Neural cell (in vitro differentiated cells): ENCODE measurements at regions not wholly inside any gene's neighbourhood (a gene's known extent, or its start where the extent isn't known, plus 50 kb on each side); places are given as distances from the start of the nearest gene placed in this dataset.

ENCODE experiments used
- H2AFZ ChIP-seq: fragments of 200-600, 300-800 bp; sonication (generic), shearing (Covaris generic); 2 replicates; pipeline ENCODE4 v1.6.0; 2014; ENCODE audit warnings: low read depth, mild to moderate bottlenecking, antibody characterized with exemption, low read length, moderate library complexity
- H3F3A ChIP-seq: fragments of 200-600 bp; shearing (Covaris generic); 2 replicates; pipeline ENCODE4 v1.6.1; 2016; ENCODE audit warnings: mild to moderate bottlenecking, moderate library complexity, mixed read lengths, antibody characterized with exemption, low read length; ENCODE audit not compliant: insufficient read depth, poor library complexity, severe bottlenecking
- H3K27ac ChIP-seq: fragments of 200-600, 300-800 bp; sonication (generic), shearing (Covaris generic); 2 replicates; pipeline ENCODE4 v1.5.1; 2014; ENCODE audit warnings: mild to moderate bottlenecking, low read length, moderate library complexity
- H3K27me3 ChIP-seq: fragments of 300-800, 200-600 bp; sonication (generic), shearing (Covaris generic); 2 replicates; pipeline ENCODE4 v1.6.0; 2014; ENCODE audit warnings: mild to moderate bottlenecking, low read depth, low read length, moderate library complexity; ENCODE audit not compliant: insufficient read depth
- H3K36me3 ChIP-seq: fragments of 300-800, 200-600 bp; sonication (generic), shearing (Covaris generic); 2 replicates; pipeline ENCODE4 v1.5.1; 2014; ENCODE audit warnings: mild to moderate bottlenecking, antibody characterized with exemption, low read length, moderate library complexity; ENCODE audit not compliant: insufficient read depth
- H3K4me2 ChIP-seq: fragments of 300-800, 200-600 bp; sonication (generic), shearing (Covaris generic); 2 replicates; pipeline ENCODE4 v1.6.0; 2014; ENCODE audit warnings: mild to moderate bottlenecking, low read length
- H3K4me3 ChIP-seq: fragments of 300-800, 200-600 bp; sonication (generic), shearing (Covaris generic); 2 replicates; pipeline ENCODE4 v1.5.1; 2014; ENCODE audit warnings: mild to moderate bottlenecking, low read length, moderate library complexity
- H3K79me2 ChIP-seq: fragments of 200-600 bp; shearing (Covaris generic); replicated peaks from 2 replicates; pipeline ENCODE4 v1.6.0; 2014; ENCODE audit warnings: mild to moderate bottlenecking, low read length, moderate library complexity; ENCODE audit not compliant: insufficient read depth
- H3K9ac ChIP-seq: fragments of 300-800, 200-600 bp; sonication (generic), shearing (Covaris generic); 2 replicates; pipeline ENCODE4 v1.6.1; 2016; ENCODE audit warnings: mild to moderate bottlenecking, low read length, mixed read lengths
- H3K9me2 ChIP-seq: fragments of 200-600 bp; shearing (Covaris generic); 2 replicates; pipeline ENCODE4 v1.6.1; 2016; ENCODE audit warnings: mild to moderate bottlenecking, low read length, mixed read lengths; ENCODE audit not compliant: insufficient read depth
- H3K9me3 ChIP-seq: fragments of 200-600, 300-800 bp; sonication (generic), shearing (Covaris generic); 2 replicates; pipeline ENCODE4 v1.6.1; 2016; ENCODE audit warnings: mild to moderate bottlenecking, mixed run types, low read length, moderate library complexity, mixed read lengths
- H4K20me1 ChIP-seq: fragments of 200-600 bp; shearing (Covaris generic); 2 replicates; pipeline ENCODE4 v1.6.1; 2016; ENCODE audit warnings: mild to moderate bottlenecking, mixed run types; ENCODE audit not compliant: insufficient read depth
- EP300 ChIP-seq: fragments of 450-650 bp; conservative IDR thresholded peaks from 2 replicates; pipeline ENCODE4 v1.6.1; 2014; ENCODE audit warnings: antibody characterized with exemption, mild to moderate bottlenecking, moderate library complexity; ENCODE audit not compliant: poor library complexity, severe bottlenecking
- EZH2 ChIP-seq: fragments of 200-600, 300-800 bp; shearing (Covaris generic), sonication (generic); IDR thresholded peaks from 2 replicates; pipeline ENCODE4 v1.6.1; 2014; ENCODE audit warnings: antibody characterized with exemption, low read length, borderline replicate concordance, mild to moderate bottlenecking; ENCODE audit not compliant: insufficient read depth, poor library complexity, severe bottlenecking
- MXI1 ChIP-seq: fragments of 450-650 bp; conservative IDR thresholded peaks from 2 replicates; pipeline ENCODE4 v1.6.1; 2014; ENCODE audit warnings: antibody characterized with exemption, mild to moderate bottlenecking; ENCODE audit not compliant: poor library complexity, severe bottlenecking
- POLR2AphosphoS5 ChIP-seq: IDR thresholded peaks from 2 replicates; pipeline ENCODE4 v1.6.1; 2012
- RAD21 ChIP-seq: fragments of 450-650 bp; conservative IDR thresholded peaks from 2 replicates; pipeline ENCODE4 v1.6.1; 2014; ENCODE audit warnings: antibody characterized with exemption, mild to moderate bottlenecking, moderate library complexity
- SMC3 ChIP-seq: fragments of 450-650 bp; conservative IDR thresholded peaks from 2 replicates; pipeline ENCODE4 v1.6.1; 2014; ENCODE audit warnings: antibody characterized with exemption, mild to moderate bottlenecking, moderate library complexity; ENCODE audit not compliant: poor library complexity
- TAF1 ChIP-seq: IDR thresholded peaks from 2 replicates; pipeline ENCODE4 v1.6.1; 2012; ENCODE audit warnings: low read depth
- TF ChIP-seq, protein P1 (sequence below): fragments of 450-650 bp; IDR thresholded peaks from 2 replicates; pipeline ENCODE4 v1.5.1; 2014; ENCODE audit warnings: antibody characterized with exemption, mild to moderate bottlenecking, moderate library complexity; ENCODE audit not compliant: poor library complexity, severe bottlenecking
- TF ChIP-seq, protein P2 (sequence below): IDR thresholded peaks from 2 replicates; pipeline ENCODE4 v1.6.1; 2012; ENCODE audit warnings: borderline replicate concordance

DNA sequence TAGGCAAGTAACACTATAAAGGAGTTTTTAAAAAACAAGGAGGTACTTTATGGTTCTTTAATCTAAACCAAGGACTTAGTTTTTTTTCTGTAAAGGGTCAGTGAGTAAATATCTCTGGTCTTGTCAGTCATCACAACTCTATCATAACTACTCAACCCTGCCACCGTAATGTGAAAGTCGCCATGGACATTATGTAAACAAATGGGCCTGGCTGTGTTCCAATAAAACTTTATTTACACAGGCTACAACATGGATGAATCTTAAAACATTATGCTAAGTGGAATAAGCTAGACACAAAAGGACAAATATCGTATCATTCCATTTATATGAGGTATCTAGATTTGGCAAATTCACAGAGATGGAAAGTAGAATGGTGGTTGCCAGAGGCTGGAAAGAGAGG, 60.8 kb upstream of the SP4 start:
- H2AFZ ChIP-seq = no peak overlapping the region
- no peaks in the 10 kb centered on the region for H3K36me3 ChIP-seq
- no peaks in the 10 kb centered on the region for H4K20me1 ChIP-seq
- TF ChIP-seq RAD21 = no peak
- TF ChIP-seq, protein P1, sequence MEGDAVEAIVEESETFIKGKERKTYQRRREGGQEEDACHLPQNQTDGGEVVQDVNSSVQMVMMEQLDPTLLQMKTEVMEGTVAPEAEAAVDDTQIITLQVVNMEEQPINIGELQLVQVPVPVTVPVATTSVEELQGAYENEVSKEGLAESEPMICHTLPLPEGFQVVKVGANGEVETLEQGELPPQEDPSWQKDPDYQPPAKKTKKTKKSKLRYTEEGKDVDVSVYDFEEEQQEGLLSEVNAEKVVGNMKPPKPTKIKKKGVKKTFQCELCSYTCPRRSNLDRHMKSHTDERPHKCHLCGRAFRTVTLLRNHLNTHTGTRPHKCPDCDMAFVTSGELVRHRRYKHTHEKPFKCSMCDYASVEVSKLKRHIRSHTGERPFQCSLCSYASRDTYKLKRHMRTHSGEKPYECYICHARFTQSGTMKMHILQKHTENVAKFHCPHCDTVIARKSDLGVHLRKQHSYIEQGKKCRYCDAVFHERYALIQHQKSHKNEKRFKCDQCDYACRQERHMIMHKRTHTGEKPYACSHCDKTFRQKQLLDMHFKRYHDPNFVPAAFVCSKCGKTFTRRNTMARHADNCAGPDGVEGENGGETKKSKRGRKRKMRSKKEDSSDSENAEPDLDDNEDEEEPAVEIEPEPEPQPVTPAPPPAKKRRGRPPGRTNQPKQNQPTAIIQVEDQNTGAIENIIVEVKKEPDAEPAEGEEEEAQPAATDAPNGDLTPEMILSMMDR = no peak
- TF ChIP-seq TAF1 = no peak
- TF ChIP-seq MXI1 = no peak
- TF ChIP-seq POLR2AphosphoS5 = no peak
- TF ChIP-seq, protein P2, sequence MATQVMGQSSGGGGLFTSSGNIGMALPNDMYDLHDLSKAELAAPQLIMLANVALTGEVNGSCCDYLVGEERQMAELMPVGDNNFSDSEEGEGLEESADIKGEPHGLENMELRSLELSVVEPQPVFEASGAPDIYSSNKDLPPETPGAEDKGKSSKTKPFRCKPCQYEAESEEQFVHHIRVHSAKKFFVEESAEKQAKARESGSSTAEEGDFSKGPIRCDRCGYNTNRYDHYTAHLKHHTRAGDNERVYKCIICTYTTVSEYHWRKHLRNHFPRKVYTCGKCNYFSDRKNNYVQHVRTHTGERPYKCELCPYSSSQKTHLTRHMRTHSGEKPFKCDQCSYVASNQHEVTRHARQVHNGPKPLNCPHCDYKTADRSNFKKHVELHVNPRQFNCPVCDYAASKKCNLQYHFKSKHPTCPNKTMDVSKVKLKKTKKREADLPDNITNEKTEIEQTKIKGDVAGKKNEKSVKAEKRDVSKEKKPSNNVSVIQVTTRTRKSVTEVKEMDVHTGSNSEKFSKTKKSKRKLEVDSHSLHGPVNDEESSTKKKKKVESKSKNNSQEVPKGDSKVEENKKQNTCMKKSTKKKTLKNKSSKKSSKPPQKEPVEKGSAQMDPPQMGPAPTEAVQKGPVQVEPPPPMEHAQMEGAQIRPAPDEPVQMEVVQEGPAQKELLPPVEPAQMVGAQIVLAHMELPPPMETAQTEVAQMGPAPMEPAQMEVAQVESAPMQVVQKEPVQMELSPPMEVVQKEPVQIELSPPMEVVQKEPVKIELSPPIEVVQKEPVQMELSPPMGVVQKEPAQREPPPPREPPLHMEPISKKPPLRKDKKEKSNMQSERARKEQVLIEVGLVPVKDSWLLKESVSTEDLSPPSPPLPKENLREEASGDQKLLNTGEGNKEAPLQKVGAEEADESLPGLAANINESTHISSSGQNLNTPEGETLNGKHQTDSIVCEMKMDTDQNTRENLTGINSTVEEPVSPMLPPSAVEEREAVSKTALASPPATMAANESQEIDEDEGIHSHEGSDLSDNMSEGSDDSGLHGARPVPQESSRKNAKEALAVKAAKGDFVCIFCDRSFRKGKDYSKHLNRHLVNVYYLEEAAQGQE = no peak
- TF ChIP-seq EZH2 = no peak
- no peak for TF ChIP-seq EP300
- no peak for TF ChIP-seq SMC3
- H3K9me2 ChIP-seq = no peaks in the 10 kb centered on the region
- H3K79me2 ChIP-seq = no peaks in the 10 kb centered on the region
- H3K4me2 ChIP-seq = no peak overlapping the region
- no peak overlapping the region for H3K27ac ChIP-seq
- no peaks in the 10 kb centered on the region for H3F3A ChIP-seq
- no peak overlapping the region for H3K4me3 ChIP-seq
- no peak overlapping the region for H3K9ac ChIP-seq
- H3K9me3 ChIP-seq = no peaks in the 10 kb centered on the region
- H3K27me3 ChIP-seq = no peaks in the 10 kb centered on the region

DNA sequence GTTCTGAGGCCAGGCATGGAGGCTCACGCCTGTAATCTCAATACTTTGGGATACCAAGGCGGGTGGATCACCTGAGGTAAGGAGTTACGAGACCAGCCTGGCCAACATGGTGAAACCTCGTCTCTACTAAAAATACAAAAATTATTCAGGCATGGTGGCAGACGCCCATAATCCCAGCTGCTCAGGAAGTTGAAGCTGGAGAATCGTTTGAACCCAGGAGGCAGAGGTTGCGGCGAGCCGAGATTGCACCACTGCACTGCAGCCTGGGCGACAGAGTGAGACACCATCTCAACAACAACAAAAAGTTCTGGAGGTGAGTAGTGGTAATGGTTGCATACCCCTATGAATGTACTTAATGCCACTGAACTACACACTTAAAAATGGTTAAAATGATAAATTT, 60.3 kb upstream of the SP4 start:
- no peaks in the 10 kb centered on the region for H3K36me3 ChIP-seq
- H3K4me2 ChIP-seq = no peak overlapping the region
- no peaks in the 10 kb centered on the region for H3F3A ChIP-seq
- H3K4me3 ChIP-seq = no peak overlapping the region
- no peaks in the 10 kb centered on the region for H3K79me2 ChIP-seq
- no peaks in the 10 kb centered on the region for H3K9me2 ChIP-seq
- H3K27ac ChIP-seq = no peak overlapping the region
- H3K9me3 ChIP-seq = no peaks in the 10 kb centered on the region
- no peak overlapping the region for H3K9ac ChIP-seq
- H3K27me3 ChIP-seq = no peaks in the 10 kb centered on the region
- no peak for TF ChIP-seq RAD21
- TF ChIP-seq MXI1 = no peak
- TF ChIP-seq TAF1 = no peak
- no peak for TF ChIP-seq SMC3
- TF ChIP-seq EP300 = no peak
- no peak for TF ChIP-seq EZH2
- no peak for TF ChIP-seq POLR2AphosphoS5
- TF ChIP-seq, protein P1 = no peak
- TF ChIP-seq, protein P2 = no peak
- no peaks in the 10 kb centered on the region for H4K20me1 ChIP-seq
- H2AFZ ChIP-seq = no peak overlapping the region
